IMR-90 (cell line): ENCODE measurements at regions not wholly inside any gene's neighbourhood (a gene's known extent, or its start where the extent isn't known, plus 50 kb on each side); places are given as distances from the start of the nearest gene placed in this dataset.

Experiments
- ATAC-seq: fragments of 200-7000 bp; cut with Tn5 transposase; 2 replicates; pipeline ENCODE4 v1.9.1; 2020; ENCODE audit warnings: low read depth, mild to moderate bottlenecking, moderate library complexity
- BruUV-seq: library from RNA; stranded (reverse); fragments of 400-500 nt; replicated peaks from 2 replicates; lab custom pipeline; 2021; lab: Mats Ljungman, UMichigan
- CTCF ChIA-PET: fragments of 300-600 bp; formaldehyde crosslinking; extraction: SDS; loops from one replicate; lab custom pipeline; 2021; ENCODE audit warnings: antibody characterized with exemption; lab: Yijun Ruan, JAX
- POLR2A ChIA-PET: fragments of 300-600 bp; sonication (Branson Sonifier 250); formaldehyde crosslinking; loops from one replicate; lab custom pipeline; 2022; ENCODE audit warnings: antibody characterized with exemption; ENCODE audit not compliant: unreplicated experiment; lab: Charles Lee
- DNase-seq: peaks from one replicate; pipeline ENCODE4 v3.0.0; 2013
- H2AFZ ChIP-seq: replicated peaks from 2 replicates; pipeline ENCODE3; 2013; ENCODE audit warnings: low read length, mild to moderate bottlenecking; ENCODE audit not compliant: poor library complexity
- H2AK5ac ChIP-seq: 2 replicates; pipeline ENCODE4 v1.6.1; 2013; ENCODE audit warnings: low read depth, low read length, inconsistent platforms
- H2AK9ac ChIP-seq: replicated peaks from 2 replicates; pipeline ENCODE3; 2013; ENCODE audit warnings: mild to moderate bottlenecking, low read depth, low read length, moderate library complexity; ENCODE audit not compliant: poor library complexity
- H2BK120ac ChIP-seq: 2 replicates; pipeline ENCODE4 v1.6.1; 2013; ENCODE audit warnings: low read depth, low read length, inconsistent platforms
- H2BK15ac ChIP-seq: 3 replicates; pipeline ENCODE4 v1.6.1; 2013; ENCODE audit warnings: low read depth, low read length, inconsistent platforms
- H2BK20ac ChIP-seq: 2 replicates; pipeline ENCODE4 v1.6.1; 2013; ENCODE audit warnings: low read depth, mild to moderate bottlenecking, inconsistent platforms, low read length, moderate library complexity
- H2BK5ac ChIP-seq: 2 replicates; pipeline ENCODE4 v1.6.1; 2013; ENCODE audit warnings: mild to moderate bottlenecking, low read depth, low read length, inconsistent platforms; ENCODE audit not compliant: poor library complexity, severe bottlenecking
- H3K14ac ChIP-seq: replicated peaks from 2 replicates; pipeline ENCODE4 v1.6.1; 2013; ENCODE audit warnings: low read depth, low read length, inconsistent platforms
- H3K18ac ChIP-seq: 2 replicates; pipeline ENCODE4 v1.6.1; 2013; ENCODE audit warnings: low read depth, low read length, control low read depth
- H3K23ac ChIP-seq: 2 replicates; pipeline ENCODE4 v1.6.1; 2013; ENCODE audit warnings: low read depth, low read length, inconsistent platforms
- H3K27ac ChIP-seq: 2 replicates; pipeline ENCODE4 v1.5.1; 2013; ENCODE audit warnings: mild to moderate bottlenecking, control low read depth, low read length; ENCODE audit not compliant: insufficient read depth
- H3K27me3 ChIP-seq: 2 replicates; pipeline ENCODE4 v1.6.1; 2013; ENCODE audit warnings: low read length; ENCODE audit not compliant: control insufficient read depth, insufficient read depth
- H3K36me3 ChIP-seq: 2 replicates; pipeline ENCODE4 v1.6.1; 2013; ENCODE audit warnings: low read length, mixed read lengths; ENCODE audit not compliant: control insufficient read depth, insufficient read depth
- H3K4ac ChIP-seq: 2 replicates; pipeline ENCODE4 v1.6.1; 2013; ENCODE audit warnings: low read depth, low read length, inconsistent platforms
- H3K4me1 ChIP-seq: 2 replicates; pipeline ENCODE4 v1.6.1; 2013; ENCODE audit warnings: low read length, mixed read lengths; ENCODE audit not compliant: control insufficient read depth, insufficient read depth
- H3K4me2 ChIP-seq: 2 replicates; pipeline ENCODE4 v1.6.1; 2013; ENCODE audit warnings: low read depth, mild to moderate bottlenecking, control low read depth, low read length, moderate library complexity
- H3K4me3 ChIP-seq: 2 replicates; pipeline ENCODE4 v1.5.1; 2013; ENCODE audit warnings: low read depth, mild to moderate bottlenecking, control low read depth, low read length, moderate library complexity; ENCODE audit not compliant: insufficient read depth
- H3K56ac ChIP-seq: 2 replicates; pipeline ENCODE4 v1.6.1; 2013; ENCODE audit warnings: low read length, inconsistent platforms; ENCODE audit not compliant: insufficient read depth; ENCODE audit errors: extremely low read depth
- H3K79me1 ChIP-seq, 2 experiments: 2 replicates each; pipeline ENCODE4 v1.6.1; 2013; ENCODE audit warnings: low read length in 2 of 2, inconsistent platforms in 1 of 2, low read depth in 1 of 2
- H3K9ac ChIP-seq: 2 replicates; pipeline ENCODE4 v1.6.1; 2013; ENCODE audit warnings: low read depth, low read length, control low read depth
- H3K9me1 ChIP-seq: 2 replicates; pipeline ENCODE4 v1.6.1; 2013; ENCODE audit warnings: low read length, inconsistent platforms; ENCODE audit not compliant: insufficient read depth
- H3K9me3 ChIP-seq: 2 replicates; pipeline ENCODE4 v1.6.1; 2013; ENCODE audit warnings: low read length; ENCODE audit not compliant: control insufficient read depth, insufficient read depth
- H4K20me1 ChIP-seq: 2 replicates; pipeline ENCODE4 v1.6.1; 2013; ENCODE audit warnings: low read length, inconsistent platforms; ENCODE audit not compliant: insufficient read depth
- H4K5ac ChIP-seq: 2 replicates; pipeline ENCODE4 v1.6.1; 2013; ENCODE audit warnings: mild to moderate bottlenecking, low read depth, low read length, control low read depth
- H4K8ac ChIP-seq, 2 experiments: 2 replicates each; pipeline ENCODE4 v1.6.1; 2013; ENCODE audit warnings: low read depth in 2 of 2, low read length in 2 of 2, control low read depth in 1 of 2, inconsistent platforms in 1 of 2
- H4K91ac ChIP-seq: 2 replicates; pipeline ENCODE4 v1.6.1; 2013; ENCODE audit warnings: low read depth, low read length, inconsistent platforms; ENCODE audit not compliant: insufficient read depth
- BHLHE40 ChIP-seq: fragments of 150-350 bp; IDR thresholded peaks from 2 replicates; pipeline ENCODE4 v1.6.1; 2016; ENCODE audit warnings: mild to moderate bottlenecking, low read depth, low read length
- CEBPB ChIP-seq: IDR thresholded peaks from 2 replicates; pipeline ENCODE4 v1.6.1; 2012; ENCODE audit warnings: low read depth, low read length, improper control_type of control experiment
- CTCF ChIP-seq: conservative IDR thresholded peaks from 2 replicates; pipeline ENCODE4 v1.5.1; 2012; ENCODE audit warnings: mild to moderate bottlenecking, low read depth, low read length, improper control_type of control experiment
- ELK1 ChIP-seq: fragments of 150-350 bp; IDR thresholded peaks from 2 replicates; pipeline ENCODE4 v1.6.1; 2016; ENCODE audit warnings: low read depth, mild to moderate bottlenecking, low read length, moderate library complexity, borderline replicate concordance
- FOS ChIP-seq: fragments of 150-350 bp; IDR thresholded peaks from 2 replicates; pipeline ENCODE4 v1.6.1; 2016; ENCODE audit warnings: low read depth, low read length
- MAZ ChIP-seq: IDR thresholded peaks from 2 replicates; pipeline ENCODE4 v1.6.1; 2012; ENCODE audit warnings: low read depth, mild to moderate bottlenecking, low read length, improper control_type of control experiment, moderate library complexity, borderline replicate concordance
- POLR2A ChIP-seq: IDR thresholded peaks from 2 replicates; pipeline ENCODE4 v1.6.1; 2012; ENCODE audit warnings: mild to moderate bottlenecking, low read depth, low read length
- RCOR1 ChIP-seq: IDR thresholded peaks from 2 replicates; pipeline ENCODE4 v1.6.1; 2012; ENCODE audit warnings: mild to moderate bottlenecking, low read length, improper control_type of control experiment; ENCODE audit not compliant: insufficient replicate concordance
- RFX5 ChIP-seq: IDR thresholded peaks from 2 replicates; pipeline ENCODE4 v1.8.0; 2012; ENCODE audit warnings: low read depth, mild to moderate bottlenecking, low read length, moderate library complexity
- USF2 ChIP-seq: fragments of 150-350 bp; IDR thresholded peaks from 2 replicates; pipeline ENCODE4 v1.6.1; 2017; ENCODE audit warnings: mild to moderate bottlenecking, antibody characterized with exemption, low read length, low read depth
- WGBS, 2 experiments: methylation state at CpG; one replicate each; pipeline versions ENCODE4 v1.1.5 to v1.1.7; 2013; ENCODE audit warnings: missing lambda C conversion rate in 2 of 2; ENCODE audit not compliant: insufficient read length in 1 of 2; ENCODE audit errors: extremely low coverage in 2 of 2; 5-methylcytosine and 5-hydroxymethylcytosine counted together
- dilution Hi-C: fragments of 300-500 bp; cut with HindIII; formaldehyde crosslinking; loops from one replicate; pipeline ENCODE4 v1.14.3; 2018; ENCODE audit warnings: low sequenced_read_pairs; ENCODE audit not compliant: unreplicated experiment
- in situ Hi-C: fragments of 300-500 bp; cut with MboI; formaldehyde crosslinking; loops from 3 replicates; pipeline ENCODE4 v1.14.3; 2019; ENCODE audit warnings: low sequenced_read_pairs, inconsistent platforms, mixed read lengths
- intact Hi-C: fragments of 100-400 bp; cut with micrococcal nuclease; formaldehyde crosslinking; loops from 2 replicates; pipeline ENCODE4 v1.10.0; 2022

GRCh38 chr18:75660932-75661331, 233.4 kb upstream of the SMIM21 start:
- no peak overlapping the region for H3K9ac ChIP-seq
- H3K4ac ChIP-seq: no peak overlapping the region
- no peak for TF ChIP-seq USF2
- no peak for TF ChIP-seq ELK1
- no peak for TF ChIP-seq FOS
- TF ChIP-seq MAZ: no peak
- no peak for TF ChIP-seq CEBPB
- TF ChIP-seq POLR2A: no peak
- no peak for TF ChIP-seq CTCF
- TF ChIP-seq RFX5: no peak
- no peak for TF ChIP-seq RCOR1
- TF ChIP-seq BHLHE40: no peak
- H4K20me1 ChIP-seq: no peaks in the 10 kb centered on the region
- H3K4me1 ChIP-seq: no peaks in the 10 kb centered on the region
- intact Hi-C loops: no loop called here
- H3K14ac ChIP-seq: no peak overlapping the region
- H3K9me1 ChIP-seq: no peaks in the 10 kb centered on the region
- dilution Hi-C loops: no loop called here
- H3K4me3 ChIP-seq: no peak overlapping the region
- H3K27ac ChIP-seq: no peak overlapping the region
- H2AK5ac ChIP-seq: no peak overlapping the region
- DNase-seq (no peak), ATAC-seq (no peak)
- POLR2A ChIA-PET: no interaction called here
- H3K56ac ChIP-seq: no peak overlapping the region
- H4K91ac ChIP-seq: no peak overlapping the region
- CTCF ChIA-PET: no interaction called here
- H2AFZ ChIP-seq: no peak overlapping the region
- H3K9me3 ChIP-seq: 0 out of 2 replicates have a peak, but pooled peaks cover 2% of the 10 kb centered on the region
- no CpG with 5 or more reads among the region's 1 CpG for WGBS, 2 experiments
- BruUV-seq: no TSS peak
- no peak overlapping the region for H2BK5ac ChIP-seq
- no peak overlapping the region for H4K5ac ChIP-seq
- no peak overlapping the region for H3K4me2 ChIP-seq
- H3K36me3 ChIP-seq: no peaks in the 10 kb centered on the region
- no peaks in the 10 kb centered on the region for H3K79me1 ChIP-seq
- no peak overlapping the region for H2BK20ac ChIP-seq
- no peak overlapping the region for H3K18ac ChIP-seq
- H2AK9ac ChIP-seq: no peak overlapping the region
- H3K23ac ChIP-seq: no peak overlapping the region
- no peak overlapping the region for H2BK120ac ChIP-seq
- H3K27me3 ChIP-seq: no peaks in the 10 kb centered on the region; the same call in 1 of the 2 replicates
- no peak overlapping the region for H2BK15ac ChIP-seq
- in situ Hi-C loops: no loop called here
- H4K8ac ChIP-seq: no peak overlapping the region
